Upper lobe of right lung (tissue), 1 donor: ENCODE measurements at regions not wholly inside any gene's neighbourhood (a gene's known extent, or its start where the extent isn't known, plus 50 kb on each side); places are given as distances from the start of the nearest gene placed in this dataset.

Source experiments
- ATAC-seq: fragments of 200-7000 bp; cut with Tn5 transposase; one replicate; pipeline ENCODE4 v1.9.1; 2020; ENCODE audit warnings: mild to moderate bottlenecking, moderate library complexity
- DNase-seq: peaks from one replicate; pipeline ENCODE4 v3.0.0-alpha.2; 2020
- H3K27ac ChIP-seq: fragments of 200-600 bp; one replicate; pipeline ENCODE4 v1.8.0; 2022
- H3K27me3 ChIP-seq: fragments of 200-600 bp; one replicate; pipeline ENCODE4 v1.8.0; 2022; ENCODE audit warnings: mild to moderate bottlenecking
- H3K36me3 ChIP-seq: fragments of 200-600 bp; one replicate; pipeline ENCODE4 v1.8.0; 2022
- H3K4me1 ChIP-seq: fragments of 200-600 bp; one replicate; pipeline ENCODE4 v1.8.0; 2022
- H3K4me3 ChIP-seq: fragments of 200-600 bp; one replicate; pipeline ENCODE4 v1.8.0; 2022; ENCODE audit warnings: mild to moderate bottlenecking
- H3K9me3 ChIP-seq: fragments of 200-600 bp; one replicate; pipeline ENCODE4 v1.8.0; 2022
- intact Hi-C: fragments of 100-400 bp; cut with DNase I; formaldehyde crosslinking; loops from one replicate; pipeline ENCODE4 v1.11.0; 2022
- TF ChIP-seq, protein P1 (sequence below): fragments of 200-600 bp; IDR thresholded peaks from one replicate; pipeline ENCODE4 v1.8.0; 2022; ENCODE audit warnings: antibody characterized with exemption
- donor health status: DM: no; HTN: yes; CAD: no; lungs with severe emphysema.

DNA sequence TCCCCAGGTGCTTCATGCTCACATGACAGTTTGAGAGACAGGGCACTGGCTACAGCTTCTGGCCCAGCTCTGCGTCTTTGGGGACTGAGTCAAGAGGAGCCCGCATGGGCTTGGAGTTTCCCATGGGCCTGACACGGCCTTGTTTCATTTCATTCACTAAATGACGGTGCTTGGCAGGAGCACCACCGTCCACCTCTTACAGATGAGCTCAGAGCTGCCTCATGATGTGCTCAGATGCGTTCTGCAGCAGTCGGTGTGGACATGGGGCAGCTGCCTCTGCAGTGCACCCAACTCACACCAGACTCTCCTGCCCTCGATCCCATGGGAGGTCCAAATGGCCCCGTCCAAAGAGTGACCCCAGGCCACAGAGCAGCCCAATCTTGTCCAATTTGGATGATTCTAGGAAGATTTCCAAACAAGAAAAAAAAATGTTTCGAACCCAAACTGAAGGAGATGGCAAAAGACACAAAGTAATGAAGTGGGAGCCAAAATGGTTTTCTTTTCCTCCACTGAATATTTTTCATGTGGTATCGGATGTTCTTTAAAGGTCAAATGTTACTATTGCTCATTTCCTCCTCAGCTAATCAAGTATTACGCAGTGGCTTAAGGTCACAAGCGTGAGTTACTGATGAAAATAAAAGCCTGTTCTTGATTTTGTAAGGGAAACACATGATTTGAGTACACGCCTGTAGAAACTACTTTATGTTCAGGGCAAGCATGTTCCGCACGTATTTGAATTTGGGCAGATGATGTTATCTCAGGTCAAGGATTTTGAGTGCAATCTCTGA, 524.2 kb downstream of the CDH26 start:
- Histone ChIP-seq H3K27ac (peak overlapping the region; percentile 55), H3K9me3 (no peaks in the 10 kb centered on the region), H3K4me1 (no peaks in the 10 kb centered on the region), H3K27me3 (no peaks in the 10 kb centered on the region), H3K36me3 (no peaks in the 10 kb centered on the region), H3K4me3 (no peak overlapping the region)
- peak; percentile 61 for ATAC-seq
- TF ChIP-seq, protein P1, sequence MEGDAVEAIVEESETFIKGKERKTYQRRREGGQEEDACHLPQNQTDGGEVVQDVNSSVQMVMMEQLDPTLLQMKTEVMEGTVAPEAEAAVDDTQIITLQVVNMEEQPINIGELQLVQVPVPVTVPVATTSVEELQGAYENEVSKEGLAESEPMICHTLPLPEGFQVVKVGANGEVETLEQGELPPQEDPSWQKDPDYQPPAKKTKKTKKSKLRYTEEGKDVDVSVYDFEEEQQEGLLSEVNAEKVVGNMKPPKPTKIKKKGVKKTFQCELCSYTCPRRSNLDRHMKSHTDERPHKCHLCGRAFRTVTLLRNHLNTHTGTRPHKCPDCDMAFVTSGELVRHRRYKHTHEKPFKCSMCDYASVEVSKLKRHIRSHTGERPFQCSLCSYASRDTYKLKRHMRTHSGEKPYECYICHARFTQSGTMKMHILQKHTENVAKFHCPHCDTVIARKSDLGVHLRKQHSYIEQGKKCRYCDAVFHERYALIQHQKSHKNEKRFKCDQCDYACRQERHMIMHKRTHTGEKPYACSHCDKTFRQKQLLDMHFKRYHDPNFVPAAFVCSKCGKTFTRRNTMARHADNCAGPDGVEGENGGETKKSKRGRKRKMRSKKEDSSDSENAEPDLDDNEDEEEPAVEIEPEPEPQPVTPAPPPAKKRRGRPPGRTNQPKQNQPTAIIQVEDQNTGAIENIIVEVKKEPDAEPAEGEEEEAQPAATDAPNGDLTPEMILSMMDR: no peak
- intact Hi-C loops: no loop called here
- DNase-seq: no peak

DNA sequence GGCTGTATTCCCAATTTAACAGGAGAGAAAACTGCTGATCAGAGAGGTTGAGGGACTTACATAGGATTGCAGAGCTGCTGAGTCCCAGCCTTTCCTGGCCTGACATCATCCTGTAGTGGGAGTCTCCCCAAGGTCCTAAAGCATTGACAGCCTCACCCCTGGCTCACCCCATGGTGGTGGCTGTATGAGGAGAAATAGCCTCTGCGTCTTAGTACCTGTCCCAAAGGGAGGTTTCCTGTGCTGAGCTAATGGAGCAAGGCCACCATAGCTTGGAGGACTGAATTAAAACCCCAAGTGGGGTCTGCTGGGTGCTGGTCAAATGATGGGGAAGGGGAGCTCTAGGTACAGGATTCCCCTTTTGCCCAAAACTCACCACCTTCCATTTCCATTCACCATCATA, 525.1 kb downstream of the CDH26 start:
- Histone ChIP-seq H3K4me3 (no peak overlapping the region), H3K27me3 (no peaks in the 10 kb centered on the region), H3K36me3 (no peaks in the 10 kb centered on the region), H3K9me3 (no peaks in the 10 kb centered on the region), H3K4me1 (no peaks in the 10 kb centered on the region), H3K27ac (no peak overlapping the region)
- ATAC-seq (no peak), DNase-seq (no peak)
- TF ChIP-seq, protein P1: no peak
- intact Hi-C loops: no loop called here

DNA sequence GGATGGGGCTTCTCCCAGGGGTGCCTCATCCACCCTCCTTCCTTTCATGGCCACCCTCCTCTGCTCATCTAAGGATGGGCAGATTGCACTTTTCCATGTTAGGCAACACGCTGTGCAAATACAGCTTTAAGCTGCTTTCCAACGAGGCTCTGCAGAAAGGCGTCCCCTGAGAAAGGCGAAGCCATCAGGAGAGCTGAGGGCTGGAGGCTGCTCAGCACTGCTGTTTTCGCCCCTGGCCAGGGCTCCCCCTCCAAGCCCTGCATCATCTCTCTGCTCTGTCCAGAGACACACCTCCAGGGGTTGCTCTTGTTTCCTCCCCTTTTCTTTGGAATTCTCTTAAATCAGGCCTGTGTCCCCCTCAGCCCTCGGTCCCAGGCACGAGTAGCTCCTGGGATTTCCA, 526.1 kb downstream of the CDH26 start:
- ATAC-seq (no peak), DNase-seq (no peak)
- no peak overlapping the region for H3K4me3 ChIP-seq
- H3K27ac ChIP-seq: no peak overlapping the region
- H3K9me3 ChIP-seq: no peaks in the 10 kb centered on the region
- H3K36me3 ChIP-seq: no peaks in the 10 kb centered on the region
- H3K27me3 ChIP-seq: no peaks in the 10 kb centered on the region
- intact Hi-C loops: no loop called here
- H3K4me1 ChIP-seq: no peaks in the 10 kb centered on the region
- TF ChIP-seq, protein P1: no peak

DNA sequence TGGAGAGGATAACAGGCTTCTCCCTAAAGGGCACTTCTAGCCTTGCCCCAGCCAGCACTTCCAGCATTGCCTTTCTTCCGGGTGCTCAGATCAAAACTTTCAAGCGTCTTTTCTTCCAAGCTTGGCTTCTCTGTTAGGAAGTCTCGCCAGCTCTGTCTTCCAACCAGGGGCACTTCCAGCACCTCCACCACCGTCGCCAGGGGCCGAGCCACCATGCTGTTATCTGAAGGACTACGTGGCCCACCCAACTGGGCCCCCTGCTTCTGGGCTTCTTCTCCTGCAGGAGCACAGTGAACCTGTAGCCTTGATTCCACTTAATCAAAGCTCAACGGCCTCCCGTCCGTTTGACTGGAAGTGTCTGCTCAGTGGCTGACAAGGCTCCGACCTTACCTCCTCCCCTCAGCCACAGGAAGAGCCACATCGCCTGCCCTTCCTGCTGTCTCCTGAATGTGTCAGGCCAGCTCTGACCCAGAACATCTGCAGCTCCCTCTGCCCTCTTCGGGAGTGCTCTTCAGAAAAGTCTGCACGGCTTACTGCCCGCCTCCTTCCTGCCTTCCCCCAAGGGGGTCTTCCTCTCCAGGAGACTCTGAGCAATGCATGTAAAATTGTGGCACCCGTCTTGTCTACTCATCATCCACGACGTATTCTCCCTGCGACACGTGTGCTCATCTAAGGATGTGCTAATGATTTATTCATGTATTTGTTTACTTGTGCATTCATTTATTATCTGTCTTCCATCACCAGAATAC, 527.0 kb downstream of the CDH26 start:
- Histone ChIP-seq H3K36me3 (no peaks in the 10 kb centered on the region), H3K4me1 (peaks cover 5% of the 10 kb centered on the region), H3K27ac (peak overlapping the region; percentile 51), H3K4me3 (no peak overlapping the region), H3K27me3 (no peaks in the 10 kb centered on the region), H3K9me3 (no peaks in the 10 kb centered on the region)
- no peak for DNase-seq
- intact Hi-C loops: no loop called here
- no peak for ATAC-seq
- TF ChIP-seq, protein P1: no peak

DNA sequence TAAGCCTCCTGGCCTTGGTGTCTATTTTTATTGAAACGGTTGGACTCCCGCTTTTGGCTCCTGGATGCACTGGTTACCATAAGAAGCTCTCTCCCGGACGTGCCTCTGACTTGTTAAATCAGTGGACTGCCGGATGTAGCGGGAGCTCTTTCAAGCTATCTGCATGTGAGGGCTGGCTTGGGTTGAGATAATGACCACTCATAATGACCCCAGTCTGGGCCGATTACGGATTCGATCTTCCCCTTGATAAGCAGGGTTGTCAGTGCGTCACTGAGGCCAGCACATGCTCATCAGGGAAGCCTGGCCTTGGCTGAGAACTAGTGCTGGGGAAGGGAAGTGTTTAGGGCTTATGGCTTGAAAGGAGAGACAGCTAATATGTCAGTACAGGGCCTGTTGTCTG, 528.1 kb downstream of the CDH26 start:
- Histone ChIP-seq H3K4me3 (no peak overlapping the region), H3K9me3 (no peaks in the 10 kb centered on the region), H3K27me3 (no peaks in the 10 kb centered on the region), H3K4me1 (peaks cover 9% of the 10 kb centered on the region), H3K36me3 (no peaks in the 10 kb centered on the region), H3K27ac (no peak overlapping the region)
- intact Hi-C loops: no loop called here
- no peak for DNase-seq
- peak; percentile 2 for ATAC-seq
- TF ChIP-seq, protein P1: no peak
